Bone marrow (tissue), 2 donors: ENCODE measurements at regions not wholly inside any gene's neighbourhood (a gene's known extent, or its start where the extent isn't known, plus 50 kb on each side); places are given as distances from the start of the nearest gene placed in this dataset.
"Not testable (repeated sequence)": the region's sequence is repeated elsewhere in the genome, so short reads cannot be mapped to it uniquely, and the experiment has no call there.

Source experiments
- DNase-seq, 2 donors: peaks; one replicate each; lab custom pipeline; 2025; lab: John Stamatoyannopoulos, UW

GRCh38 chr3:48101301-48101650 lies 85.1 kb upstream of the MAP4 start:
- not testable (repeated sequence) for DNase-seq

GRCh38 chr3:48092270-48092669 lies 76.1 kb upstream of the MAP4 start:
- DNase-seq = no peak

GRCh38 chr3:48090166-48090939 lies 74.1 kb upstream of the MAP4 start:
- DNase-seq = no peak

GRCh38 chr3:48088749-48089466 lies 72.7 kb upstream of the MAP4 start:
- DNase-seq = peak; percentile 90 to 98

GRCh38 chr3:48088056-48088748 lies 72.0 kb upstream of the MAP4 start:
- peak in 1 of 2 donors; percentile 24 for DNase-seq

- no peak for DNase-seq
Measured at GRCh38 chr3:48086705-48087104, 70.5 kb upstream of the MAP4 start.

GRCh38 chr3:48084929-48085328 lies 68.7 kb upstream of the MAP4 start:
- DNase-seq = no peak

- no peak for DNase-seq
Measured at GRCh38 chr3:48084170-48084569, 68.0 kb upstream of the MAP4 start.

GRCh38 chr3:48082580-48083184 lies 66.5 kb upstream of the MAP4 start:
- no peak for DNase-seq

GRCh38 chr3:48077815-48078214 lies 61.6 kb upstream of the MAP4 start:
- DNase-seq = no peak

- no peak for DNase-seq
Measured at GRCh38 chr3:48070030-48070429, 53.8 kb upstream of the MAP4 start.

- no peak for DNase-seq
Measured at GRCh38 chr3:48069339-48069738, 53.1 kb upstream of the MAP4 start.

- DNase-seq = no peak
Measured at GRCh38 chr3:48068886-48069285, 52.7 kb upstream of the MAP4 start.

- DNase-seq = not testable (repeated sequence)
Measured at GRCh38 chr3:48068320-48068719, 52.1 kb upstream of the MAP4 start.

GRCh38 chr3:48067271-48067670 lies 51.1 kb upstream of the MAP4 start:
- no peak for DNase-seq
